ENCODE measurements at regions not wholly inside any gene's neighbourhood (a gene's known extent, or its start where the extent isn't known, plus 50 kb on each side); places are given as distances from the start of the nearest gene placed in this dataset.

GRCh38 chr1:224499204-224499603 lies 64.6 kb upstream of the WDR26 start:
- Histone ChIP-seq H3K27ac (peak overlapping the region in 7 of 12 donors; percentile 44 to 88 (median 67)), H3K4me1 (peaks cover 6 to 56% (median 39%) of the 10 kb centered on the region in 12 donors), H3K27me3 (no peaks in the 10 kb centered on the region), H3K36me3 (no peaks in the 10 kb centered on the region), H3K9me3 (peaks cover 0 to 12% (median 0%) of the 10 kb centered on the region in 12 donors), H3K4me3 (no peak overlapping the region)
- WGBS, 4 donors, result 60 to 76% (median 72%) methylated on average over 2 of the region's 2 CpGs
- intact Hi-C loops (cut with DNase I), result no loop called here
- no peak for ATAC-seq
- TF ChIP-seq POLR2A (IDR thresholded peaks at IDR 0.05) (no peak), CTCF (IDR thresholded peaks at IDR 0.05) (no peak)
- DNase-seq, result no peak

- Histone ChIP-seq H3K27me3 (no peaks in the 10 kb centered on the region), H3K4me1 (peaks cover 6 to 62% (median 44%) of the 10 kb centered on the region in 12 donors), H3K9me3 (peaks cover 0 to 12% (median 0%) of the 10 kb centered on the region in 12 donors), H3K4me3 (no peak overlapping the region), H3K36me3 (no peaks in the 10 kb centered on the region), H3K27ac (no peak overlapping the region)
- 79 to 90% (median 83%) methylated on average over 4 of the region's 4 CpGs for WGBS, 4 donors
- ATAC-seq (no peak), DNase-seq (no peak)
- intact Hi-C loops (cut with DNase I), result no loop called here
- TF ChIP-seq POLR2A (IDR thresholded peaks at IDR 0.05), result no peak
These were observed 66.2 kb upstream of the WDR26 start for GRCh38 chr1:224500796-224501195.

- ATAC-seq (no peak), DNase-seq (no peak)
- no peaks in the 10 kb centered on the region for H3K27me3 ChIP-seq
- H3K4me3 ChIP-seq, result no peak overlapping the region
- WGBS, 4 donors, result 92 to 97% (median 96%) methylated on average over 4 of the region's 4 CpGs
- H3K9me3 ChIP-seq, result peaks cover 0 to 7% (median 0%) of the 10 kb centered on the region in 12 donors
- peak overlapping the region in 3 of 12 donors; percentile 62 to 78 (median 78) for H3K27ac ChIP-seq
- intact Hi-C loops (cut with DNase I), result no loop called here
- H3K4me1 ChIP-seq, result peaks cover 6 to 64% (median 44%) of the 10 kb centered on the region in 12 donors
- TF ChIP-seq CTCF (IDR thresholded peaks at IDR 0.05), result no peak
- TF ChIP-seq POLR2A (IDR thresholded peaks at IDR 0.05), result no peak
- no peaks in the 10 kb centered on the region for H3K36me3 ChIP-seq
These were observed 67.2 kb upstream of the WDR26 start for GRCh38 chr1:224501836-224502235.

- no peak overlapping the region for H3K4me3 ChIP-seq
- 45 to 51% (median 46%) methylated on average over 12 of the region's 12 CpGs for WGBS, 4 donors
- H3K36me3 ChIP-seq, result no peaks in the 10 kb centered on the region
- peak in 1 of 5 donors; percentile 31 for DNase-seq
- ATAC-seq, result no peak
- peaks cover 6 to 58% (median 43%) of the 10 kb centered on the region in 12 donors for H3K4me1 ChIP-seq
- TF ChIP-seq CTCF (IDR thresholded peaks at IDR 0.05) (no peak), POLR2A (IDR thresholded peaks at IDR 0.05) (no peak)
- no peaks in the 10 kb centered on the region for H3K27me3 ChIP-seq
- no peaks in the 10 kb centered on the region for H3K9me3 ChIP-seq
- peak overlapping the region in 11 of 12 donors; percentile 55 to 81 (median 69) for H3K27ac ChIP-seq
- intact Hi-C loops (cut with DNase I), result no loop called here
These were observed 68.0 kb upstream of the WDR26 start for GRCh38 chr1:224502459-224503160.
